ENCODE measurements at regions not wholly inside any gene's neighbourhood (a gene's known extent, or its start where the extent isn't known, plus 50 kb on each side); places are given as distances from the start of the nearest gene placed in this dataset.

GRCh38 chr5:164680812-164681520 lies 1175.5 kb downstream of the MAT2B start:
- Mint-ChIP-seq H3K4me3 (ENCODE audit: unreplicated experiment) (no peak overlapping the region), H3K36me3 (ENCODE audit: low read depth) (no peaks in the 10 kb centered on the region), H3K27ac (ENCODE audit: unreplicated experiment) (no peak overlapping the region), H3K4me1 (ENCODE audit: low read depth) (no peaks in the 10 kb centered on the region), H3K9me3 (ENCODE audit: low read depth) (peaks cover 8% of the 10 kb centered on the region), H3K27me3 (ENCODE audit: low read depth) (no peaks in the 10 kb centered on the region)
- no peak for DNase-seq (ENCODE audit: low spot score)
- no peak for TF ChIP-seq CTCF (IDR thresholded peaks at IDR 0.05)

GRCh38 chr5:164687391-164687790 lies 1182.0 kb downstream of the MAT2B start:
- no peak overlapping the region for H3K4me3 Mint-ChIP-seq (ENCODE audit: unreplicated experiment)
- no peaks in the 10 kb centered on the region for H3K9me3 Mint-ChIP-seq (ENCODE audit: low read depth)
- H3K27ac Mint-ChIP-seq (ENCODE audit: unreplicated experiment), result no peak overlapping the region
- no peak for DNase-seq (ENCODE audit: low spot score)
- TF ChIP-seq CTCF (IDR thresholded peaks at IDR 0.05), result no peak
- H3K27me3 Mint-ChIP-seq (ENCODE audit: low read depth), result no peaks in the 10 kb centered on the region
- H3K36me3 Mint-ChIP-seq (ENCODE audit: low read depth), result no peaks in the 10 kb centered on the region
- no peaks in the 10 kb centered on the region for H3K4me1 Mint-ChIP-seq (ENCODE audit: low read depth)

DNA sequence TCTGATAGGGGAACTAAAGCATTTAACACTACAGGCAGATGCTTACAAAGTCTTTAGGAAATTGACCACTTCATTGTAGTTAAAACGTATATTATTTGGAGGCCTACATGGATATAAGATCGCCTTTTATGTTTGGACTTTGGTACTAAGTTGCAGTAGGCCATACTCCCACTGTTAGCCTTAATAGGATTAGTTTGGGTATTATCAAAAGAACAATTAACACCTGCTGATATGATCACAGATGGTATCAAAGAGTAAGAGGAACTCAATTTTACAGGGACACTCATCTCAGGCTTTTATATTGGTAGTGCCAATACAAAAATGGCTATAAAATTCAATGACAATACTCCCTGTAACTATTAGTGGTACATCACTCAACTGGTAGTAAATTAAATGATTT lies 1183.0 kb downstream of the MAT2B start:
- no peak overlapping the region for H3K27ac Mint-ChIP-seq (ENCODE audit: unreplicated experiment)
- no peaks in the 10 kb centered on the region for H3K9me3 Mint-ChIP-seq (ENCODE audit: low read depth)
- H3K36me3 Mint-ChIP-seq (ENCODE audit: low read depth), result no peaks in the 10 kb centered on the region
- no peaks in the 10 kb centered on the region for H3K4me1 Mint-ChIP-seq (ENCODE audit: low read depth)
- TF ChIP-seq CTCF (IDR thresholded peaks at IDR 0.05), result no peak
- H3K27me3 Mint-ChIP-seq (ENCODE audit: low read depth), result no peaks in the 10 kb centered on the region
- H3K4me3 Mint-ChIP-seq (ENCODE audit: unreplicated experiment), result no peak overlapping the region
- DNase-seq (ENCODE audit: low spot score), result no peak

DNA sequence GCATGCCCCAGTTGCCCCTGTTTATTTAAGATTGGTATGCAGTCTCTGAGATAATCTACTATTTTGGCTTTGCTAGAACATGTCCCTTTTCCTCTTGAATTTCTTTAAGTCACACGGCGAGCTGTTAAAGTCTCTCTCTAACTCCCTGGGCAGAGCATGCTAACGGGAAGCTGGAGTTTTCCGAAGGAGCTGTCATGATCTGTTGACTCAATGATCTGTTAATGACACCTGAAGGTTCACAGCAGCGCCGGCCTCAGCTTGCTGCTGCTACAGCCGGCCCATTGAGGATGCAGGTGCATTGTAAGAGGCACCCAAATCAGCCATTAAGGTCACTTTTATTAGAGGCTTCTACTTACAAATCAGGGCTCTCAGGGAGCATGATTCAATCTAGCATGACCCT lies 1203.4 kb downstream of the MAT2B start:
- DNase-seq (ENCODE audit: low spot score), result no peak
- Mint-ChIP-seq H3K4me1 (ENCODE audit: low read depth) (no peaks in the 10 kb centered on the region), H3K4me3 (ENCODE audit: unreplicated experiment) (no peak overlapping the region), H3K27me3 (ENCODE audit: low read depth) (no peaks in the 10 kb centered on the region), H3K27ac (ENCODE audit: unreplicated experiment) (no peak overlapping the region), H3K36me3 (ENCODE audit: low read depth) (no peaks in the 10 kb centered on the region), H3K9me3 (ENCODE audit: low read depth) (peaks cover 7% of the 10 kb centered on the region)
- TF ChIP-seq CTCF (IDR thresholded peaks at IDR 0.05), result no peak

GRCh38 chr5:164713682-164714081 lies 1208.3 kb downstream of the MAT2B start:
- Mint-ChIP-seq H3K36me3 (ENCODE audit: low read depth) (no peaks in the 10 kb centered on the region), H3K4me3 (ENCODE audit: unreplicated experiment) (no peak overlapping the region), H3K27ac (ENCODE audit: unreplicated experiment) (no peak overlapping the region), H3K4me1 (ENCODE audit: low read depth) (no peaks in the 10 kb centered on the region), H3K9me3 (ENCODE audit: low read depth) (peaks cover 3% of the 10 kb centered on the region), H3K27me3 (ENCODE audit: low read depth) (no peaks in the 10 kb centered on the region)
- no peak for TF ChIP-seq CTCF (IDR thresholded peaks at IDR 0.05)
- DNase-seq (ENCODE audit: low spot score), result no peak
